Right lobe of liver (tissue), 4 donors: ENCODE measurements at regions not wholly inside any gene's neighbourhood (a gene's known extent, or its start where the extent isn't known, plus 50 kb on each side); places are given as distances from the start of the nearest gene placed in this dataset.

Experiments
- CTCF ChIP-seq, 4 donors: fragments of 200-600 bp in 3 of 4; fragments of 450-650 bp in 1 of 4; IDR thresholded peaks; one replicate each; pipeline versions ENCODE4 v1.5.1 to v1.8.0; 2016 to 2022; ENCODE audit warnings: antibody characterized with exemption in 4 of 4, mild to moderate bottlenecking in 2 of 4
- POLR2A ChIP-seq: fragments of 450-650 bp; IDR thresholded peaks from one replicate; pipeline ENCODE4 v1.6.1; 2017; ENCODE audit warnings: antibody characterized with exemption, mild to moderate bottlenecking
- donor health status: DM: no; HTN: no; CAD: no.
- donor health status: DM: no; HTN: no; CAD: no.
- donor health status: DM: no; HTN: yes; CAD: no.

GRCh38 chr3:110485389-110485788, 586.2 kb upstream of the NECTIN3 start:
- TF ChIP-seq POLR2A (no peak), CTCF (IDR thresholded peaks at IDR 0.05) (no peak)
